ENCODE measurements at regions not wholly inside any gene's neighbourhood (a gene's known extent, or its start where the extent isn't known, plus 50 kb on each side); places are given as distances from the start of the nearest gene placed in this dataset.

GRCh38 chr7:73967832-73968290, 60.1 kb upstream of the ELN start:
- Histone ChIP-seq H3K4me3 (ENCODE audit: low read length) (no peak overlapping the region), H3K36me3 (replicated peaks; ENCODE audit: insufficient read depth, low read length) (no peaks in the 10 kb centered on the region), H3K4me2 (ENCODE audit: low read depth, low read length) (no peak overlapping the region), H3K27me3 (replicated peaks; ENCODE audit: insufficient read depth, low read length) (no peaks in the 10 kb centered on the region), H3F3A (ENCODE audit: insufficient read depth, low read length) (no peaks in the 10 kb centered on the region), H3K27ac (ENCODE audit: low read length) (no peak overlapping the region), H3K79me2 (ENCODE audit: low read length) (no peaks in the 10 kb centered on the region), H2AFZ (ENCODE audit: low read length) (no peak overlapping the region), H4K20me1 (ENCODE audit: insufficient read depth, low read length) (no peaks in the 10 kb centered on the region), H3K9me2 (replicated peaks; ENCODE audit: insufficient read depth, low read length) (no peaks in the 10 kb centered on the region), H3K4me1 (ENCODE audit: low read length) (peaks cover 10% of the 10 kb centered on the region), H3K9ac (ENCODE audit: low read length) (no peak overlapping the region), H3K9me3 (replicated peaks; ENCODE audit: insufficient read depth, low read length) (no peaks in the 10 kb centered on the region)
- DNase-seq, result no peak
- TF ChIP-seq EZH2phosphoT487 (IDR thresholded peaks at IDR 0.05; ENCODE audit: low read length) (no peak), CTCF (IDR thresholded peaks at IDR 0.05; ENCODE audit: low read length) (no peak), EZH2 (optimal IDR thresholded peaks at IDR 0.05; ENCODE audit: low read depth, low read length) (no peak)

DNA sequence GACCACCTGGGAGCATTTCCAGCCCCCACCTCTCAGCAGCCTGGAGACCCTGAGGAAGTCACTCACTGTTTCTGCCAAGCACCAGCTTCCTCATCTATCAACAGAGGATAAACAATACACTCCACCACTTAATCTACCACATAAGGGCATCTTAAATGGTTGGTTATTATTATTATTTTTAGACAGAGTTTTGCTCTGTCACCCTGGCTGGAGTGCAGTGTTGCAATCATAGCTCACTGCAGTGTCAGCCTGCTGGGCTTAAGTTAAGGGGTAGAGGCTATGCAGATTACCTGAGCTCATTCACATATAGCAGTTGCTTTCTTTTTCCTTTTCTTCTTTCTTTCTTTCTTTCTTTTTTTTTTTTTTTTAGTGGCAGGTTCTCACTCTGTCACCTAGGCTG, 59.5 kb upstream of the ELN start:
- H3F3A ChIP-seq (ENCODE audit: insufficient read depth, low read length), result no peaks in the 10 kb centered on the region
- H4K20me1 ChIP-seq (ENCODE audit: insufficient read depth, low read length), result no peaks in the 10 kb centered on the region
- TF ChIP-seq EZH2phosphoT487 (IDR thresholded peaks at IDR 0.05; ENCODE audit: low read length), result no peak
- TF ChIP-seq EZH2 (optimal IDR thresholded peaks at IDR 0.05; ENCODE audit: low read depth, low read length), result no peak
- no peak for TF ChIP-seq CTCF (IDR thresholded peaks at IDR 0.05; ENCODE audit: low read length)
- no peak for DNase-seq
- no peak overlapping the region for H3K4me2 ChIP-seq (ENCODE audit: low read depth, low read length)
- H3K36me3 ChIP-seq (replicated peaks; ENCODE audit: insufficient read depth, low read length), result no peaks in the 10 kb centered on the region
- H3K4me1 ChIP-seq (ENCODE audit: low read length), result peaks cover 10% of the 10 kb centered on the region
- no peak overlapping the region for H3K4me3 ChIP-seq (ENCODE audit: low read length)
- H3K79me2 ChIP-seq (ENCODE audit: low read length), result no peaks in the 10 kb centered on the region
- H2AFZ ChIP-seq (ENCODE audit: low read length), result no peak overlapping the region
- H3K9me3 ChIP-seq (replicated peaks; ENCODE audit: insufficient read depth, low read length), result no peaks in the 10 kb centered on the region
- no peaks in the 10 kb centered on the region for H3K9me2 ChIP-seq (replicated peaks; ENCODE audit: insufficient read depth, low read length)
- H3K27ac ChIP-seq (ENCODE audit: low read length), result no peak overlapping the region
- no peak overlapping the region for H3K9ac ChIP-seq (ENCODE audit: low read length)
- H3K27me3 ChIP-seq (replicated peaks; ENCODE audit: insufficient read depth, low read length), result no peaks in the 10 kb centered on the region

GRCh38 chr7:73969991-73970390, 58.0 kb upstream of the ELN start:
- no peak overlapping the region for H3K4me3 ChIP-seq (ENCODE audit: low read length)

More at GRCh38 chr7:73969991-73970390, 58.0 kb upstream of the ELN start:
- Histone ChIP-seq H3K27ac (ENCODE audit: low read length) (no peak overlapping the region), H3K79me2 (ENCODE audit: low read length) (no peaks in the 10 kb centered on the region), H3K4me2 (ENCODE audit: low read depth, low read length) (no peak overlapping the region), H3K9ac (ENCODE audit: low read length) (no peak overlapping the region), H3K27me3 (replicated peaks; ENCODE audit: insufficient read depth, low read length) (no peaks in the 10 kb centered on the region), H3K9me2 (replicated peaks; ENCODE audit: insufficient read depth, low read length) (no peaks in the 10 kb centered on the region), H3K9me3 (replicated peaks; ENCODE audit: insufficient read depth, low read length) (no peaks in the 10 kb centered on the region), H3K36me3 (replicated peaks; ENCODE audit: insufficient read depth, low read length) (no peaks in the 10 kb centered on the region), H3K4me1 (ENCODE audit: low read length) (peaks cover 10% of the 10 kb centered on the region), H4K20me1 (ENCODE audit: insufficient read depth, low read length) (no peaks in the 10 kb centered on the region), H3F3A (ENCODE audit: insufficient read depth, low read length) (no peaks in the 10 kb centered on the region), H2AFZ (ENCODE audit: low read length) (no peak overlapping the region)
- TF ChIP-seq EZH2 (optimal IDR thresholded peaks at IDR 0.05; ENCODE audit: low read depth, low read length) (no peak), EZH2phosphoT487 (IDR thresholded peaks at IDR 0.05; ENCODE audit: low read length) (no peak), CTCF (IDR thresholded peaks at IDR 0.05; ENCODE audit: low read length) (no peak)
- no peak for DNase-seq

Measured in MM.1S (cell line).